AG08396 (cell line): ENCODE measurements at regions not wholly inside any gene's neighbourhood (a gene's known extent, or its start where the extent isn't known, plus 50 kb on each side); places are given as distances from the start of the nearest gene placed in this dataset.
A peak's percentile ranks its signal among the peaks of the same experiment; 100 is the strongest.

ENCODE experiments used
- DNase-seq: peaks from one replicate; pipeline ENCODE4 v3.0.0; 2012; ENCODE audit warnings: low spot score, mixed read lengths

DNA sequence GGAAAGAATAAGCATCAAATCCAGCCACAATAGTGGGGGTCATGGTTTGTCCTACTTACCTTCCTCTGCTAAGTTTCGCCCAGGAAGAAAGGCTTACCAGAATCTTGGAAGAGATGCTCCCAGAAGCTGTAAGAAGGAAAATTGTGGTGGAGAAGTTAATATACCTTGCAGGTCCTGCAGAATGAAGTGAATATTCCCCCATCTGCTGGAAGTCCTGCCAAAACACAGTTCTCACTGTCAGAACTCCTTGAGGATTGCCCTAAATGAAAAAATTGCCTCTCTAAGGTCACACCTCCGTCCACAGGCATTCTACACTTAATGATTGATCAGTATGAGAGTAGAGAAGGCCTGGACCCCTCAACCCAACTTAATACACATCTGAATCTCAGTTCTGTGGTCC, 78.4 kb upstream of the RGS21 start:
- no peak for DNase-seq

DNA sequence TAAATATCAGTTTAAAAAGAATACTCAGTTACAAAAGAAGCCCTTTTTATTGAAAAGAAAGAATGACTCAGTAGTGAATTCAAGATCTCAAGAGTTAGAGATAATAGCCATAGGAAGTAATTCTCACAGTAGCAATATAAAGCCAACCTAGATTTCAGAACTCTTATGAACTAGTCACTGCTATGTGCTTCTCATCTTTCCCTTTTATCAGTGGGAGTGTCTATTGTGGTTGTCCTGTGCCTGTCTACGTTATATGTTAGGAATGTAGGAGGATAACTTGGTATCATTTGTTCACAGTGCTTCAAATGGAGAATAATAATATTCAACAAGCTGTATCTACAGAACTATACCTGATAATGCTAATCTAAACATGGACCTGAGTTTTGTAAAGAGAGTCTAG, 73.1 kb upstream of the RGS21 start:
- DNase-seq: no peak

DNA sequence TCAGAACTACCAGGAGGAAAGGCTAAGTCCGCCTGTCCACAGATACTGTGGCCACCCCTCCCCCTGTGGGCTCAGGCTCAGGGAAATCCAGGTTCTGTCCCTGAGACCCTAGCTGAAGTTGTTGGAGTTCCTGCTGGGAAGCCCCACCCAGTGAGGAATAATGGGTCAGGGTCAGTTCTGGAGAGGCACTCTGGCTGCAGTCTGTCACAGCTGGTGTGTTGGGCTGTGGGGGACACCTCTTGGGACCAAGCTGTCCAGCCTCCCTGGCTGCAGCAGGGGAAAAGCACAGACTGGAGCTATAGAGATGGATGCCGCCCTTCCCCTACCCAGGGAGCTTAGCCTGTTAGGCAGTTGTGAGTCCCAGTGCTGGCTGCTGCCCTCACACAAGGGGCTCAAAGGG, 65.1 kb upstream of the RGS21 start:
- DNase-seq: no peak

DNA sequence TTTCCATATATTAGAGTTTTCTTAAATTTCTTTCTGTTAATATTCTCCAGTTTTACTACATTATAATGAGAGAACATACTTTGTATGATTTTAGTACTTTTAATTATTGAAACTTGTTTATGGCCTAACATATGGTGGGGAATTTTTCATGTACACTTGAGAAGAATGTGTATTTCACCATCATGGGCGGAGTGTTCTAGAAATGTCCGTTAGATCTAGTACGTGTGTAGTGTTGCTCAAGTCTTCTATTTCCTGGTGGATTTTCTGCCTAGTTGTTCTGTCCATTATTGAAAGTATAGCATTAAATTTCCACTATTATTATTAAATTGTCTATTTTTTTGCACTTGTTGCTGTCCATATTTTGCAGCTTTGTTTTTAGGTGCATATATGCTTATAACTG, 64.0 kb upstream of the RGS21 start:
- no peak for DNase-seq

DNA sequence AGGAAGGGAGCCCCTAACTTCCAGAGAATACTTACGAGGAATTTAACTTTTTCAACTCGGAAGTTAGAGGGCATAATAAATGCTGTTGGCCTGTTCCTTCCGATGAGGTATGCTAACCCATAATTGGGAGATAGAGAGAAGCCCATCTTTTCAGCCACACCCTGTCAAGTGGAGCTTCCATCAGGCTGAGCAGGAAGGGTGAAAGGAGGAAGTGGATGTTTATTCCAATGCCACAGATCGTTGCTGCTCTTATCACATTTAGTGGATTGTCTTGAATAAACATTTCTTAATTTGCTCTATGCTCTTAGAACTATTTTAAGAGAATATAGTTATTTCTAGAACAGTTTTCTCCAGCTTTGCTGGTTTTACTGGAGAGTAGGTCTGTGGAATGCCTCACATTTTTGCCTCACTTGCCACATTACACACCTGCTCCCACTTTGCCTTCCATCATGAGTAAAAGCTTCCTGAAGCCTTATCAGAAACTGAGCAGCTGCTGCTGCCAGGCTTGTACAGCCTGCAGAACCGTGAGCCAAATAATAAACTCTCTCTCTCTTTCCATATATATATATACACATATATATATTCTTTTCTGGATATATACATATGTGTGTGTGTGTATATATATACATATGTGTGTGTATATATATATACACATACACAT, 60.0 kb upstream of the RGS21 start:
- DNase-seq: no peak

DNA sequence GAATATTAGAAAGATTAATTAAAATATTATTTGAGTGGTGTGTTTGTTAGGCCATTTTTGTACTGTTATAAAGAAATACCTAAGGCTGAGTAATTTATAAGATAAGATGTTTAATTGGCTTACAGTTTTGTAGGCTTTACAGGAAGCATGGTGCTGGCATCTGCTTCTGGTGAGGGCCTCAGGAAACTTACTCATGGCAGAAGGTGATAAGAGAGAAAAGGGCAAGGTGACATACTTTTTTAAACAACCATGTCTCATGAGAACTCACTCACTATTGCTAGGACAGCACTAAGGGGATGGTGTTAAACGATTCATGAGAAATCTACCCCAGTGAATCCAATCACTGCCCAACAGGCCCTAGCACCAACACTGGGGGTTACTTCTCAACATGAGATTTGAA, 56.7 kb upstream of the RGS21 start:
- DNase-seq: no peak

DNA sequence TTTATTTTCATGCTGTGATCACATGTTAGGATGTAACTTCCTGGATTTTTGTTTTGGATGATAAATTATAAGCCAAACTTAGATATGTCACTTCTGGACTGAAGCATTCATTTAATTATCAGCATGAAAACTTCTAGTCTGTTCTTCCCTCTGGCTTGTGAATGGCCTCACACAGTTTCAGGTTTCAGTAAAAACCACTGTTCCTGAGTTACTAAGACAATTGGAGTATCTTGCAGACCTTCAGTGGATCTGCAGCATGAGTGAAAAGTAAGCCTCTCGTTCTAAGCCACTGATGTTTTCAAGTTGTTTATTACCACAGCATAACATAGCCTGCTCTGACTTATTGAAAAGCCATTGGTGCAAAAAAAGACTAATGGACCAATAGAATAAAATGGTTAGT, 55.3 kb upstream of the RGS21 start:
- no peak for DNase-seq

DNA sequence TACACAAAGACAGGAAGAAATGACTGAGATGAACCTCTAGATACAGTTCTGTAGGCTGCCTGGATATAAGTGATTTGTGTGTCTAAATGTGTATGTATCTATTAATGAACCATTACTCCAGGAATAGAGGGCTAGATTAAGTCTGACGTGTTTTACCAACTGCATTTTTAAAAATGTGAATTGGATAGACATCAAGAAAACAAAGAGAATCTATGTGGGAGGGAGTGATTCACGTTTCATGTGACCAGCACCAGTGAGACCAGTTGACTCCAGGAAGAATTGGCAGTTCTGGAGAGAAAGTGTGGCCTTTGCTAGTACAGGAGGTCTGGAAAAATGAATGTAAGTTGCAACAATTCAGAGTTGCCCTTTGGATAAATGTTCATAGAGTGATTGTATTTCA, 53.4 kb upstream of the RGS21 start:
- DNase-seq: peak; percentile 39

DNA sequence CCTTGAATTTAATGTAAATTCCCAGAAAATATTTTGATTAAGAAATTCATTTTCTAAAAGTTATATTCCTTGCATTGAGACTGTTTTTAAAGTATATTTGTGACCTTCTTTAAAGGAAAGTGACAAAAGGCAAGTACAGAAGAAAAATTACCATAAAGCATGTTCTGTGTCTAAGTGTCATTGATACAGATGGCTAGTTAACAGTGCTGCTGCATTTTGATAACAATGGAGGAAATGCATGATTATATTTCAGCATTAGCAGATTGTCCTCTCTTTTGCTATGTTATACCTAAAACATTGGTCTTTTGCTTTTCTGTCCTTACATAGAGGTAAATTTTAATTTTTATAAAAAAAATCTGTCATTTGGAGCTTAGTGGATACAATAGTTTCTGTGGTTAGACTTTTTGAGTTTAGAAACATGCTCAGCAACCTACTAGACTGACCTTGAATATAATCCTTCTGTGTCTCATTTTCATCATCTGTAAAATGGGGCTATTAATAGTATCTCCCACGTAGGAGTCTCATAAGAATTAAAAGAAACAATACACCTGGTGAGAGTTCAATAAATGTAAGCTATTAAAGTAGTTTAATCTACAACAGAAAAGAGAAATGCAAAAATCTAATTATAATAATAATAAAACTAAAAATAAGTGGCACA, 51.1 kb upstream of the RGS21 start:
- DNase-seq: no peak

DNA sequence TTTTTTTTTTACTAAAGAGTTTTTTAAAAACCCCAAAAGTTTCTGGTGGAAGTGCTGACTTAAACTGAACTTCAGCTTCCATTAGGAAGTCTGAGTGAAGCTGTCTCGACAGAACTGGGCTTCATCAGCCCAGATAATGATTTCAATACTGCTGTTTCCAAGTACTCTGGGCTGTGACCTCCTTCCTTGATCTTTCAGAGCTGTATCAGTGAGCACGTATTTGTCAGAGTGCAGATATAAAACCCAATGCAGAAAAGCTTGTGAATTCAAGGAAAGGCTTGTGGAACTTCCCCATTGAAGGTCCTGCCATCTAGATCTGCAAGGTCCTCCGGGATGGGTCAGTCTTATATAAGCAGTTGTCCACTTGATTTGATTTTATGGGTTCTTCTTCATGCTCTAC, 50.1 kb upstream of the RGS21 start:
- no peak for DNase-seq
